ENCODE measurements at regions not wholly inside any gene's neighbourhood (a gene's known extent, or its start where the extent isn't known, plus 50 kb on each side); places are given as distances from the start of the nearest gene placed in this dataset.
"Not testable (repeated sequence)": the region's sequence is repeated elsewhere in the genome, so short reads cannot be mapped to it uniquely, and the experiment has no call there.

GRCh38 chr3:22612927-22613326, 590.2 kb upstream of the UBE2E2 start:
- DNase-seq = no peak

DNA sequence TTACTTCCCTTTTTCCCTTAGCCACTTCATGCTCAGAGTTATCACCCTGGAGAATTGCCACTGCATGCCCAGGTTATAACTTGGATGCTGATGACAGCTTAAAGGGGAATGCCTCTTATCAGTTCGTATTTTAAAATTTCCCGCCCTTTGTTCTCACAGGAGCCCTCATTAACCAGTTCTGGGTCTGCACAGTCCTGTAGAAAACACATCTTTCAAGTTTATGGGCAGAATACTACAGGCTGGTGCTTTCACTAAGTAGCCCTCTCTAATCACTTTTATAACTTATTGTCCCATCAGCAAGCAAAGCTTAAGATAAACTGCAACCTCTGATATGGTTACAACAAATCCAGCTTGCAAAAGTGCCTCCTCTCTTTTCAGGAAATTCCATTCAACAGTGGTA, 587.3 kb upstream of the UBE2E2 start:
- no peak for DNase-seq

- DNase-seq = no peak
Measured at GRCh38 chr3:22617372-22617771, 585.8 kb upstream of the UBE2E2 start.

DNA sequence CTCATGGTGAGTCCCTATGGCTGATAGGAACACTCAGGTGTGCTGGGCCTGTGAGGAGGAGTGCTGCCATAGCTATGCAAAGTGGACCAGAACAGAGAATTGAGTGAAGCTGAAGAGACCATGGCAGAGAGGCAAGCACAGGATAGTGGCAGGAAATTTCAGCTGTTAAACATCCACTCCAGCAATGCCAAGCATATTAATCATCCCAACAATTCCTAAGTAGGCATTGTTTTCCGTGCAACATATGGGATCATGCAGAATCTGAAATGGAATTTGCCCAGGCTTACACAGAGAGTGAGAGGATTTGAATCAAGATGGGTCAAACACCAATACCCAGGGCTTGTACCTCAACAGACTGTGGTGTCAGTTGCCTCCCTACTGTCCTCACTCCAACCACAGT, 582.6 kb upstream of the UBE2E2 start:
- no peak for DNase-seq

- no peak for DNase-seq
Measured at GRCh38 chr3:22621205-22621809, 581.8 kb upstream of the UBE2E2 start.

DNA sequence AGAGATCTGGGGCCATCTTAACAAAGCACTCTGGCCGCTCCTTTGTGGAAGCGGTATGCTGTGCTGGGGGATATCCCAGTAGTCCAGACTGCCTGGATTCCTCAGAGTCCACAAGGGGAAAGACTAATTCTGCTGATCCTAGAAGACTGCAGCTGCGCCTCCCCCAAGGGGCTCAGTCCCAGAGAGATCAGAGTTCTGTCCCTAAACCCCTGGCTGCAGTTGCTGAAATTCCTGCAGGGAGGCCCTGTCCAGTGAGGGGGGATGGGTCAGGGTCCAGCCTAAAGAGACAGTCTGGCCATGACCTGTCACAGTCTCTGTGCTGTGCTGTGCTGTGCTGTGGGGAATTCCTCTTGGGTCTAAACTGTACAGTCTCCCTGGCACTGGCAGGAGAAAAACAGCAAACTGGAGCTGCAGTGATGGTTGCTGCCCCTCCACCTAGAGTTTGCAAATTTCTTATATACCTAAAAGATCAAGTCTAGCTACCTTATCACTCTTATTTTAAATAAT, 575.1 kb upstream of the UBE2E2 start:
- no peak for DNase-seq

DNA sequence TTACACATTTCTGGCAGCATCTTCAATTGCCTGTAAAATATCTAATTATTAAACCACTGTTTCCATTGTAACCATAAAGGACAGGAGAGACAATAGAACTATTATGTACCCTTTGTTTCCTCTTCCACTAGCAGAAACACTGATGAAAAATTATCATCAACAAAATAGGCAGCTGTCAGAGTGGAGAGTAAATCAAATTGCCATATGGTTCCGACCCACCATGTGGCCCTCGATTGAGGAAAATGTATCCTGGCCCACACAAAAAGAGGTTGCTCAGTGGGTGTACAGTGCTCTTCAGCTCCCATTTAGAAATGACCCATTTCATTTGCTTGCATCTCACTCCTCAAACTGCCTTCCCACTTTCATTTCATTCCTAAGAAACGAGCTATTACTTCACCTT, 570.6 kb upstream of the UBE2E2 start:
- no peak for DNase-seq

GRCh38 chr3:22634433-22634832, 568.7 kb upstream of the UBE2E2 start:
- no peak for DNase-seq

DNA sequence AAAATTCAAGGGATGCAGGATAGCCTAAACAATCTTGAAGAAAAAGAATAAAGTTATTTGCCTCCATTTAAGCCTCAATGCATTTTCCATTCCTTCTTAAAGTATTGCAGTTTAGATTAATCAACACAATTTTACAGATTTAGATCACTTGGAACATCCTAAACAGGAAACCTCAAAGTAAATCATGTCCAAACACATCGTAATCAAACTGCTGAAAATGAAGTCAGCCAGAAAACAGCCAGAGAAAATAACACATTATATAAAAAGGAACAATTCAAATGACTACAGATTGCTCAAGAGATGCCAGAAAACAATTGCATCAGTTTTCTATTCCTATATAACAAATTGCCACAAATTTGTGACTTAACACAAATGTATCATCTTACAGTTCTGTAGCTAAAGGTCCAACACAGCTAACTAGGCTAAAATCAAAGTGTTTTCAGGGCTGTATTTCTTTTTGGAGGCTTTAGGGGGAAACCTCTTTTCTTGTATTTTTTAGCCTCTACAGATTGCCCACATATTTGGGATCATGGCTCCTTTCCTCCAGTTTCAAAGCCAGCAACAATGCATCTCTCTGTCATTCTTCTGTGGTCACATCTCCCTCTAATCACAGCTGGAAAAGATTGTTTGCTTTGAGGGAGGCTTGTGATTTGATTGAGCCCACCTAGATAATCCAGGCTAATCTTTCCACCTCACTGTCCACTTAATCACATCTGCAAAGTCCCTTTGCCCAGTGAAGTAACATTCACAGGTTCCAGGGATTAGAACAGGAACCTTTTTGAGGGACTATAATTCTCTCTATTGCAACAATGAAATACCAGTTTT, 543.3 kb upstream of the UBE2E2 start:
- DNase-seq = no peak

DNA sequence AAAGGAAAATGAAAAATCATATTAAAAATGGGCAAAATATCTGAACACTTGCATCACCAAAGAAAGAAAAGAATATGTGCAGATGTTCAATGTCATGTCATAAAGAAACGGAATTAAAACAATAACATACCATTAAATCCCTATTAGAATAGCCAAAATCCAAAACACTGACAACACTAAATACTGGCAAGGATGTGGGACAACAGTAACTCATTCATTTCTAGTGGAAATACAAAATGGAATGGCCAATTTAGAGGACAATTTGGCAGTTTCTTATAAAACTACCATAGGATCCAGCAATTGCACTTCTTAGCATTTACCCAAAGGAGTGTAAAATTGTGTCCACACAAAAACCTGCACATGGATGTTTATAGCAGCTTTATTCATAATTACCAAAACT, 542.5 kb upstream of the UBE2E2 start:
- DNase-seq = no peak

DNA sequence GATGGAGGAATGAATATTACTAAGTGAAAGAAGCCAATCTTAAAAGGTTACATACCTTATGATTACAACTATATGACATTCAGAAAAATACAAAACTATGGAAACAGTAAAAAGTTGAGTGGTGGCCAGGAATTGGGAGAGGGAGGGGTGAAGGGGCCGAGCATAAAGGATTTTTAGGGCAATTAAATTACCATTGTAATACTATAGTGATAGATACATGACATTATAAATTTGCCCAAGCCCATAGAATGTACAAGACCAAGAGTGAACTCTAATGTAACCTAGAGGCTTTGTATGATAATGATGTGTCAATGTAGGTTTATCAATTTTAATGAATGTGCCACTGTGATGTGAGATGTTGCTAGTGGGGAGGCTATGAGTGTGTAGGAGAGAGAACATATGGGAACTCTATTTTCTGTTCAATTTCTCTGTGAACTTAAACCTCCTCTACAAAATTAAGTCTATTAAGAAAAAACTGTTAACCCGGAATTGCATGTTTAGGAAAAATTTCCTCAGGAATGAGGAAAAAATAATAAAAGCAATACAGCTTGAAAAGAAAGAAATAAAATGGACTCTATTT, 541.9 kb upstream of the UBE2E2 start:
- no peak for DNase-seq

GRCh38 chr3:22665528-22665927, 537.6 kb upstream of the UBE2E2 start:
- DNase-seq = no peak

DNA sequence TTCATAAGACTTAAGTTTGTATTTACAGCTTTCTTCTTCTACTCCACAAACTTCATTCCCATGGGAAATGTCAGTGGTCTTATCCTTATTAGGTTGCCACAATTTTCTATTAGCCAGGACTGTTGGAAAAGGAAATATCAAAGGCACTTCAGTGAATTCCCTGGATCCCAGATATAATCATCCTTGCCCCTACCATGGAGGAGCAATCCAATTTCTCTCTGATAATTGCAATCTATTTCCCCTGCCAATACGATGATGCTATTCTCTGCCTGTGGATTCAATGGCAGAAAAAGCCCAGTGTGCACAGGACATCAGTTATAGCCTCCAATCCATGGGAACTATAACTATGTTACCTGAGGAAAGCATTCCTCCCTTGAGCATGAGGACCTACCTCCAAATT, 536.4 kb upstream of the UBE2E2 start:
- DNase-seq = no peak

- no peak for DNase-seq
Measured at GRCh38 chr3:22671848-22672247, 531.3 kb upstream of the UBE2E2 start.

DNA sequence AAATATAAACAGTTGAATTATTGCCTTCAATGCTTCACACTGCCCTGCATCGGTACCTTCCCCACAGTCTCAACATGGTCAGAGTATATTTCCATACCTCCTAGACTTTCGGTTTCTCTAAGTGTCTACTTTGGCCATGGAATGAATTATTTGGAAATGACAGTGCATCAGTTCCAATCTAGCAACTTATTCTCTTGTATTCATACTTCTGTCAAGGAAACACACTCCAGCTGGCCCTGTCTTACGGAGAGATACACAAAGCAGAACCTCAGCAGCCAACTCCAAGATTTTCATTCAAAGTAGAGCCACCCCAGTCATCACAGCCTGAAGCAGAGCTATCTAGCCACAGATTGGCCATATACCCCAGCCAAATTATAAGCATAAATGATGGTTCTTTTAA, 518.4 kb upstream of the UBE2E2 start:
- no peak for DNase-seq

DNA sequence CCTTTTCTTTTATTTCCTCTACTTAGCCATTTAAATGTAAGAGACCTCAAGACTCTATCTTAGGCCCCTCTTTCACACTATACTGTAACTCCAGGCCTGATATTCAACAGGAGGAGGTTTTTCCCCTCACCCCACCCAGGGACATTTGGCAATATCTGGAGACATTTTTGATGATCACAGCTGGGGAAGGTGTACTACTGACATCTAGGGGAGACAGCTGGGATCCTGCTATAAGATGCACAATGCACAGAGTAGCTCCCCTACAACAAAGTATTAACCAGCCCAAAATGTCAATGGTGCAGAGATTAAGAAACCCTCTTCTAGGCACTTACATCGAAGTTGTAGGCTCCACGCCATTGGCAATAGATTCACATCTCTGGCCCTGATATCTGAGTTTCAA, 517.5 kb upstream of the UBE2E2 start:
- DNase-seq = no peak

DNA sequence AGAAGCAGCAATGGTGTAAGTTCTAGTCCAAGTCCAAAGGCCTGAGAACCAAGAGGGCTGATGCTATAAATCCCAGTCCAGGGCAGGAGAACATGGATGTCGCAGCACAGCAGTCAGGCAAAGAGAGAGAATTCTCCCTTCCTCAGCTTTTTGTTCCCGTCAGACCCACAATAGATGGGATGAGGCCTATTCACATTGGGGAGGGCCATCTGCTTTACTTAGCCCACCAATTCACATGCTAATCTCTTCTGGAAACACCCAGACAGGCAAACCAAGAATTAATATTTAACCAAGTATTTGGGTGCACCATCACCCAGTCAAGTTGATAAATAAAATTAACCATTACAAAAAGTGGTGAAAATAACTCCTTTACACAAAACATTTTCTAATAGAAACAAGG, 511.7 kb upstream of the UBE2E2 start:
- DNase-seq = no peak

DNA sequence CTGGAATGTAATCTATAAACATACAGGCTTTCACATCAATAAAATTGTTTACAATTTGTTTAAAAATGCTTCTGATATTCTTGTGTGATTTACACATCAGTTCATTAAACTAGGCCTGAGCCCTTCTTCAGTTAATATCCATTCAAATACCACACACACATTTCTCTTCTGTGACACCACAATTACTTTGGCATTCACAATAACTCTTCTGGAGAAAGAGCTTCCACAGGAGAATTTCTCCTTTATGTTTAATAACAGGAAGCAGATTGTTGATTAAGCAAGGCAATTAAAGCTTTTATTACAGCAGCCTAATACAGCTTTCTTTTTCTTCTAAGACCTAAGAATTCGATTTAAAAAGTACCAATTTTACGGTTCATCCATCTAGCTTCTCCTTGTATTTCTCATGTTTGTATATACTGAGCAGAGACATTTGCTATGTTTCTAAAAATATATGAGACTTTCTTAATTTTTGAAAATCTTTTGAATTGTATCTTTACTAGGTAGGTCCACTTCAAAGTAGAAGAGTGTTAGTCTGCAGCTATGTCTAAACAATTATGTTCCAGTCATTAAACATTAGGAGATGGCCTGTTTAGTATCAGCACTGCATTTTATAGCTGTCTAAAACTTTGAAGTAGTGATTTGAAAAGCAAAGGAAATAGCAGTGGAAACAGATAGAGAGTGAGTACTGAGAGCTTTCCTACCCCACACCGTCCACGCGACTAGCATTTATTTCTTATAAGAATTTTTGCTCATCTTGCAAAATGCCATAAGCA, 511.1 kb upstream of the UBE2E2 start:
- no peak for DNase-seq

- no peak for DNase-seq
Measured at GRCh38 chr3:22700876-22701275, 502.3 kb upstream of the UBE2E2 start.

GRCh38 chr3:22704166-22704565, 499.0 kb upstream of the UBE2E2 start:
- no peak for DNase-seq

DNA sequence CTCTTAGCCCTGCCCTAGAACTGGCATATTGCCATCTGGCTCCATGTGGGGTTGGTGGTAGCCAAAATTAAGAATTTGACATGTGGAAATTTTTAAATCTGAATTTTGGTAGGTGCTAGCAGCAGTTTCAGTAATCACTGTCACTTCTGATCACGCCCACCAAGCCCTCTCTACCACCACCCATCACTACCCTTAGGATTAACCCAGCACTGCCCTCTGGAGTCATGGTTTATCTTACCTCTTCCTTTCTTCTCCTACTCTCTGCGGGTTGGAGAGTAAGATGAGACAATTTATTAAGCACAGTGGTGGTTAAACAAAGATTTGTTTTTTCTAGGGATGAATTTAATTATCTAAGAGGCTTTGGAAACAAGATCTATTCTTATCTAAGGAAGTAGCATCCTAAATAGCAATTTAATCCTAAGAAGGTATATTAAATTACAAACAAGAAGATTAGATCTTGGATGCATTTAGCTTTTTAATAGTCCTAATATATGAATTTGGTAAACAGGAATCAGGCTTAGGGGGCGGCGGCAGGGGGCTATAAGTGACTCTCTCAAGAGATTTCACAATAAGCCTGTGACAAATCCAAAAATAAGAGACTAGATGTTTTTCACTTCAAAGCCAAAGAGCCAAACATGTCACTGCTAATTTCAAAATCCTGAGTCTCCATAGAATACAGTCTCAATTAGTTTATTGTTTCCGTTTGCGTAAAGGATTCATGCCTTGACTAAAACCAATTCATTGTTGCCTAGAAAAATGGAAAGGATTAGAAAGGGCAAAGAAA, 498.4 kb upstream of the UBE2E2 start:
- no peak for DNase-seq

DNA sequence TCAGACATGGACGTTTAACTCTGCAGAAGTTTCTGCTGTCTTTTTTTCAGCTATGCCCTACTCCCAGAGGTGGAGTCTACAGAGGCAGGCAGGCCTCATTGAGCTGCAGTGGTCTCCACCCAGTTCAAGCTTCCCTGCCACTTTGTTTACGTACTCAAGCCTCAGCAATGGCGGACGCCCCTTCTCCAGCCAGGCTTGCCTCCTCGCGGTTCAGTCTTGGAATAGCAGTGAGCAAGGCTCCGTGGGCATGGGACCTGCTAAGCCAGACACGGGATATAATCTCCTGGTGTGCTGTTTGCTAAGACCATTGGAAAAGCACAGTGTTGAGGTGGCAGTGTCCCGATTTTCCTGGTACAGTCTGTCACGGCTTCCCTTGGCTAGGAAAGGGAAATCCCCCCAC, 496.2 kb upstream of the UBE2E2 start:
- not testable (repeated sequence) for DNase-seq

DNA sequence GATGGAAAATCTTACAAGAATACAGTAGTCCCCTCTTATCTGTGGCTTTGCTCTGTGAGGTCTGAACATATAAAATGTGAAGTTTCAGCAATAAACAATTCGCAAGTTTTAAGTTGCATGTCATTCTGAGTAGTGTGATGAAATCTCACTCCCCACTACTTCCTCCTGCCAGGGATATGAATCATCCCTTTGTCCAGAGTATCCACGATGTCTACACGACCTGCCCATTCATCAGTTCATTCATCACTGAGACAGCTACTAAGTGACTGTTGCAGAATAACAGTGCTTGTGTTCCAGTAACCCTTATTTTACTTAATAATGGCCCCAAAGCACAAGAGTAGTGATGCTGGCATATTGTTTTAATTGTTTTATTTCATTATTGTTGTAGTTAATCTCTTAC, 489.2 kb upstream of the UBE2E2 start:
- DNase-seq = no peak
